ENCODE measurements at regions not wholly inside any gene's neighbourhood (a gene's known extent, or its start where the extent isn't known, plus 50 kb on each side); places are given as distances from the start of the nearest gene placed in this dataset.
"Not testable (repeated sequence)": the region's sequence is repeated elsewhere in the genome, so short reads cannot be mapped to it uniquely, and the experiment has no call there.

DNA sequence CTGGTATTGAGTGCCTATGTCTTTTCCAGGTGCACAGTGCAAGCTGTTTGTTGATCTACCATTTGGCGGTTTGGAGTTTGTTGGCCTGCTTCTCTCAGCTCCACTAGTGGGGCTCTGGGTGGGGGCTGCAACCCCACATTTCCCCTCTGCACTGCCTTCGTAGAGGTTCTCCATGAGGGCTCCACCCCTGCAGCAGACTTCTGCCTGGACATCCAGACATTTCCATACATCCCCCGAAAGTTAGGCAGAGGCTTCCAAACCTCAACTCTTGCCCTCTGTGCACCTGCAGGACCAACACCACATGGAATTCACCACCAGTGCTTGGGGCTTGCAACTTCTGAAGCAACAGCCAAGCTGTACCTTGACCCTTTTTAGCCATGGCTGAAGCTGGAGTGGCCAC lies 1024.1 kb downstream of the TMTC2 start:
- Histone ChIP-seq H3K36me3 (no peaks in the 10 kb centered on the region), H3K9me3 (no peaks in the 10 kb centered on the region), H3K4me3 (no peak overlapping the region), H3K4me1 (no peaks in the 10 kb centered on the region), H3K27me3 (no peaks in the 10 kb centered on the region), H3K27ac (no peak overlapping the region)
- DNase-seq (no peak), ATAC-seq (no peak)
- intact Hi-C loops (cut with DNase I) = no loop called here
- no peak for TF ChIP-seq POLR2A (IDR thresholded peaks at IDR 0.05)
- TF ChIP-seq, protein P1, sequence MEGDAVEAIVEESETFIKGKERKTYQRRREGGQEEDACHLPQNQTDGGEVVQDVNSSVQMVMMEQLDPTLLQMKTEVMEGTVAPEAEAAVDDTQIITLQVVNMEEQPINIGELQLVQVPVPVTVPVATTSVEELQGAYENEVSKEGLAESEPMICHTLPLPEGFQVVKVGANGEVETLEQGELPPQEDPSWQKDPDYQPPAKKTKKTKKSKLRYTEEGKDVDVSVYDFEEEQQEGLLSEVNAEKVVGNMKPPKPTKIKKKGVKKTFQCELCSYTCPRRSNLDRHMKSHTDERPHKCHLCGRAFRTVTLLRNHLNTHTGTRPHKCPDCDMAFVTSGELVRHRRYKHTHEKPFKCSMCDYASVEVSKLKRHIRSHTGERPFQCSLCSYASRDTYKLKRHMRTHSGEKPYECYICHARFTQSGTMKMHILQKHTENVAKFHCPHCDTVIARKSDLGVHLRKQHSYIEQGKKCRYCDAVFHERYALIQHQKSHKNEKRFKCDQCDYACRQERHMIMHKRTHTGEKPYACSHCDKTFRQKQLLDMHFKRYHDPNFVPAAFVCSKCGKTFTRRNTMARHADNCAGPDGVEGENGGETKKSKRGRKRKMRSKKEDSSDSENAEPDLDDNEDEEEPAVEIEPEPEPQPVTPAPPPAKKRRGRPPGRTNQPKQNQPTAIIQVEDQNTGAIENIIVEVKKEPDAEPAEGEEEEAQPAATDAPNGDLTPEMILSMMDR (IDR thresholded peaks at IDR 0.05) = no peak
- whole genome bisulfite sequencing (ENCODE audit: insufficient coverage, low coverage, low lambda C conversion rate, missing lambda C conversion rate) = 60% methylated on average over 2 of the region's 3 CpGs

DNA sequence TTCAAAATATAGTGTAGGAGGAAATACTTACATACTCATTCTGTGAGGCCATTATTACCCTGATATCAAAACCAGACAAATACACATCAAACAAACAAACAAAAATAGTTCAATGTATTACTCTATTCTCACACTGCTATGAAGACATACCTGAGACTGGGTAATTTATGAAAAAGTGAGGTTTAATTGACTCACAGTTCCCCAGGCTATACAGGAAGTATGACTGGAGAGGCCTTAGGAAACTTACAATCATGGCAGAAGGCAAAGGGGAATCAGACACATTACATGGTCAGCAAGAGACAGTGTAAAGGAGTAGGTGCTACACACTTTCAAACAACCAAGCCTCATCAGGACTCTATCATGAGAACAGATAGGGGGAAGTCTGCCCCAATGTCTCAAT lies 1023.2 kb downstream of the TMTC2 start:
- Histone ChIP-seq H3K4me1 (no peaks in the 10 kb centered on the region), H3K27ac (no peak overlapping the region), H3K36me3 (no peaks in the 10 kb centered on the region), H3K4me3 (no peak overlapping the region), H3K27me3 (no peaks in the 10 kb centered on the region), H3K9me3 (no peaks in the 10 kb centered on the region)
- intact Hi-C loops (cut with DNase I) = no loop called here
- DNase-seq (no peak), ATAC-seq (no peak)
- no peak for TF ChIP-seq POLR2A (IDR thresholded peaks at IDR 0.05)
- TF ChIP-seq, protein P1 (IDR thresholded peaks at IDR 0.05) = no peak

DNA sequence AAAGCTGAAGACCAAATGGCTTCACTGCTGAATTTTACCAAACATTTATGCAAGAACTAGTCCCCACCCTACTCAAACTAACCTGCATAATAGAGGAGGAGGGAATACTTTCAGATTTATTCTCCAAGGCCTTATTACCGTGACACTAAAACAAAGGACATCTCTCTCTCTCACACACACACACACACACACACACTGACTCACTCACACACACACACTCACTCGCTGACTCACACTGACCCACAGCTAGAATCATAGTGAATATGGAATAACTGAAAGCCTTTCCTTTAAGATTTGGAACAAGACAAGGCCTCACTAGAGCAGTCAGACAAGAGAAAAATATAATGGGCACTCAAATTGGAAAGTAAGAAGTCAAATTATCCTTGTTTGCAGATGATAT lies 1014.1 kb downstream of the TMTC2 start:
- Histone ChIP-seq H3K4me3 (no peak overlapping the region), H3K36me3 (no peaks in the 10 kb centered on the region), H3K9me3 (no peaks in the 10 kb centered on the region), H3K27me3 (no peaks in the 10 kb centered on the region), H3K4me1 (no peaks in the 10 kb centered on the region), H3K27ac (no peak overlapping the region)
- intact Hi-C loops (cut with DNase I) = no loop called here
- WGBS (ENCODE audit: insufficient coverage, low coverage, low lambda C conversion rate, missing lambda C conversion rate) = 65% methylated on average over 2 of the region's 2 CpGs
- ATAC-seq (no peak), DNase-seq (no peak)
- TF ChIP-seq, protein P1 (IDR thresholded peaks at IDR 0.05) = no peak
- TF ChIP-seq POLR2A (IDR thresholded peaks at IDR 0.05) = no peak

DNA sequence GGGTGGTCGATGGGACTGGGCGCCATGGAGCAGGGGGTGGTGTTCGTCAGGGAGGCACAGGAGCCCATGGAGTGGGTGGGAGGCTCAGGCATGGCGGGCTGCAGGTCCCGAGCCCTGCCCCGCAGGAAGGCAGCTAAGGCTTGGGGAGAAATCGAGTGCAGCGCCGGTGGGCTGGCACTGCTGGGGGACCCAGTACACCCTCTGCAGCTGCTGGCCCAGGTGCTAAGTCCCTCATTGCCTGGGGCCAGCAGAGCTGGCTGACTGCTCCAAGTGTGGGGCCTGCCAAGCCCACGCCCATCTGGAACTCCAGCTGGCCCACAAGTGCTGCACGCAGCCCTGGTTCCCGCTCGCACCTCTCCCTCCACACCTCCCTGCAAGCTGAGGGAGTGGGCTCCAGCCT lies 1009.6 kb downstream of the TMTC2 start:
- DNase-seq; H3K9me3 ChIP-seq; H3K27ac ChIP-seq; H3K36me3 ChIP-seq; intact Hi-C loops (cut with DNase I); H3K4me1 ChIP-seq; H3K4me3 ChIP-seq; ATAC-seq; H3K27me3 ChIP-seq: not testable (repeated sequence)
- no CpG with 5 or more reads among the region's 13 CpGs for WGBS (ENCODE audit: insufficient coverage, low coverage, low lambda C conversion rate, missing lambda C conversion rate)

DNA sequence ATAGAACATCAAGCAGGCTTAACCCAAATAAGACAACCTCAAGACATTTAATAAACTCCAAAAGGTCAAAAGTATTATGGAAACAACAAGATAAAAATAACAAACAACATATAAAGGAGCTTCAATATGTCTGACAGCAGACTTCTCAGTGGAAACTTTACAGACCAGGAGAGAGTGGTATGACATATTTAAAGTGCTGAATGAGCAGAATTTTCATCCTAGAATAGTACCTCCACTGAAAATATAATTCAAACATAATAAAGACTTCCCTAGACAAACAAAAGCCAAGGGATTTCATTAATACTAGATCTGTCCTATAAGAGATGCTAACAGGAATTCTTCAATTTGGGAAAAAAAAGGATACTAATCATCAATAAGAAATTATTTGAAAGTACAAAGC lies 1005.0 kb downstream of the TMTC2 start:
- Histone ChIP-seq H3K27me3 (no peaks in the 10 kb centered on the region), H3K36me3 (no peaks in the 10 kb centered on the region), H3K4me1 (no peaks in the 10 kb centered on the region), H3K4me3 (no peak overlapping the region), H3K27ac (no peak overlapping the region), H3K9me3 (no peaks in the 10 kb centered on the region)
- ATAC-seq (no peak), DNase-seq (no peak)
- no peak for TF ChIP-seq POLR2A (IDR thresholded peaks at IDR 0.05)
- TF ChIP-seq, protein P1 (IDR thresholded peaks at IDR 0.05) = no peak
- intact Hi-C loops (cut with DNase I) = no loop called here

All from right lobe of liver (tissue), 6 donors.